K562 (cell line): ENCODE measurements at regions not wholly inside any gene's neighbourhood (a gene's known extent, or its start where the extent isn't known, plus 50 kb on each side); places are given as distances from the start of the nearest gene placed in this dataset.

ENCODE experiments used
- ATAC-seq: fragments of 200-7000 bp; cut with Tn5 transposase; 3 replicates; pipeline ENCODE4 v1.9.1; 2020; ENCODE audit warnings: moderate library complexity
- BruUV-seq: library from RNA; stranded (reverse); fragments of 400-500 nt; replicated peaks from 2 replicates; lab custom pipeline; 2021; lab: Mats Ljungman, UMichigan
- CTCF ChIA-PET: fragments of 300-600 bp; formaldehyde crosslinking; extraction: SDS; loops from one replicate; lab custom pipeline; 2021; ENCODE audit warnings: low intra/inter-chr PET ratio; lab: Yijun Ruan, JAX
- POLR2A ChIA-PET: fragments of 300-600, 350-650 bp; sonication (Branson Sonifier 250); formaldehyde crosslinking; extraction: SDS; loops from one replicate; lab custom pipeline; 2021; ENCODE audit warnings: antibody characterized with exemption, inconsistent platforms; lab: Yijun Ruan, JAX
- DNase-seq, 4 experiments: peaks; one replicate each; pipeline versions ENCODE4 v3.0.0 to v3.0.0-alpha.2; 2011 to 2018; ENCODE audit warnings: low spot score in 3 of 4, mixed read lengths in 3 of 4; ENCODE audit errors: extremely low read depth in 1 of 4
- FAIRE-seq: peaks from 2 replicates; lab custom pipeline; 2011; peaks lifted over from hg19 to GRCh38; lab: Jason Lieb, UNC
- H2AFZ ChIP-seq: 2 replicates; pipeline ENCODE4 v1.6.0; 2011; ENCODE audit warnings: low read depth, low read length, control low read depth, inconsistent platforms
- H3K27ac ChIP-seq: fragments of 200-600 bp; 3 replicates; pipeline ENCODE4 v1.8.0; 2011; ENCODE audit warnings: low read depth, mild to moderate bottlenecking, control low read depth, inconsistent platforms, low read length, moderate library complexity, mixed read lengths; ENCODE audit errors: extremely low read depth
- H3K27me3 ChIP-seq, 2 experiments: fragments of 300-600 bp in 1 of 2; 2 replicates in 1 of 2; 3 replicates in 1 of 2; pipeline versions ENCODE4 v1.6.0 to v1.8.0; 2011; ENCODE audit warnings: inconsistent platforms in 2 of 2, low read length in 2 of 2, mild to moderate bottlenecking in 1 of 2, mixed read lengths in 1 of 2, moderate library complexity in 1 of 2; ENCODE audit not compliant: control insufficient read depth in 2 of 2, insufficient read depth in 2 of 2
- H3K36me3 ChIP-seq: fragments of 300-600 bp; 3 replicates; pipeline ENCODE4 v1.8.0; 2011; ENCODE audit warnings: mild to moderate bottlenecking, low read length, inconsistent platforms; ENCODE audit not compliant: control insufficient read depth, insufficient read depth
- H3K4me1 ChIP-seq, 2 experiments: fragments of 200-600 bp in 1 of 2; replicated peaks in 1 of 2; 2 replicates in 1 of 2; 3 replicates in 1 of 2; pipeline versions ENCODE4 v1.5.1 to v1.8.0; 2011; ENCODE audit warnings: inconsistent platforms in 2 of 2, low read length in 2 of 2, mild to moderate bottlenecking in 1 of 2, mixed read lengths in 1 of 2, moderate library complexity in 1 of 2; ENCODE audit not compliant: control insufficient read depth in 2 of 2, insufficient read depth in 2 of 2
- H3K4me2 ChIP-seq: 2 replicates; pipeline ENCODE4 v1.6.1; 2011; ENCODE audit warnings: low read length, control low read depth, inconsistent platforms, mixed read lengths; ENCODE audit not compliant: insufficient read depth
- H3K4me3 ChIP-seq: fragments of 200-600 bp; sonication (generic), shearing (Covaris generic); 2 replicates; pipeline ENCODE4 v1.5.1; 2016; ENCODE audit warnings: control low read depth, inconsistent platforms
- H3K79me2 ChIP-seq: fragments of 200-600 bp; 3 replicates; pipeline ENCODE4 v1.8.0; 2011; ENCODE audit warnings: low read length, inconsistent platforms; ENCODE audit not compliant: control insufficient read depth, insufficient read depth
- H3K9ac ChIP-seq, 2 experiments: 2 replicates each; pipeline versions ENCODE4 v1.6.0 to v1.6.1; 2011; ENCODE audit warnings: low read depth in 2 of 2, low read length in 2 of 2, control low read depth in 1 of 2, inconsistent platforms in 1 of 2, mild to moderate bottlenecking in 1 of 2, mixed read lengths in 1 of 2; ENCODE audit not compliant: insufficient read depth in 1 of 2
- H3K9me1 ChIP-seq: one replicate; pipeline ENCODE4 v1.6.0; 2011; ENCODE audit warnings: inconsistent platforms, mild to moderate bottlenecking, low read length, moderate library complexity; ENCODE audit not compliant: control insufficient read depth, insufficient read depth
- H3K9me3 ChIP-seq: replicated peaks from 2 replicates; pipeline ENCODE4 v1.5.1; 2011; ENCODE audit warnings: low read depth, low read length, inconsistent platforms; ENCODE audit not compliant: control insufficient read depth, insufficient read depth
- H4K20me1 ChIP-seq: replicated peaks from 2 replicates; pipeline ENCODE4 v1.6.1; 2011; ENCODE audit warnings: low read length, inconsistent platforms, mixed read lengths; ENCODE audit not compliant: control insufficient read depth, insufficient read depth
- BMI1 ChIP-seq: fragments of 150-350 bp; IDR thresholded peaks from 2 replicates; pipeline ENCODE4 v1.6.1; 2014; ENCODE audit warnings: low read length
- CTCF ChIP-seq, 3 experiments: IDR thresholded peaks in 2 of 3; conservative IDR thresholded peaks in 1 of 3; 2 replicates each; pipeline ENCODE4 v1.5.1; 2011 to 2012; ENCODE audit warnings: low read length in 3 of 3, mild to moderate bottlenecking in 3 of 3, control low read depth in 2 of 3, improper control_type of control experiment in 1 of 3, inconsistent platforms in 1 of 3, low read depth in 1 of 3, mixed read lengths in 1 of 3, moderate library complexity in 1 of 3; ENCODE audit not compliant: insufficient read depth in 2 of 3
- FOXO4 ChIP-seq: fragments of 450-650 bp; formaldehyde crosslinking; IDR thresholded peaks from 2 replicates; pipeline ENCODE4 v1.4.0; 2020; ENCODE audit warnings: mild to moderate bottlenecking, moderate library complexity
- GABPB1 ChIP-seq: sonication (generic); formaldehyde crosslinking; IDR thresholded peaks from 2 replicates; pipeline ENCODE4 v1.8.0; 2022; ENCODE audit warnings: mild to moderate bottlenecking, missing genetic modification reagents
- HDAC8 ChIP-seq: fragments of 450-650 bp; IDR thresholded peaks from 2 replicates; pipeline ENCODE4 v1.6.1; 2016; ENCODE audit warnings: mild to moderate bottlenecking, missing genetic modification characterization, moderate library complexity, missing compliant biosample characterization
- NCOR1 ChIP-seq: fragments of 450-650 bp; IDR thresholded peaks from 2 replicates; pipeline ENCODE4 v1.6.1; 2016; ENCODE audit warnings: mild to moderate bottlenecking, moderate library complexity
- RHOXF2B ChIP-seq: fragments of 250-450 bp; sonication (Bioruptor Pico); conservative IDR thresholded peaks from 2 replicates; pipeline ENCODE4 v1.5.1; 2021
- RUNX1 ChIP-seq: sonication (generic); IDR thresholded peaks from 2 replicates; pipeline ENCODE4 v1.6.1; 2016; ENCODE audit warnings: antibody characterized with exemption, low read depth
- SAFB ChIP-seq: fragments of 200-400 bp; formaldehyde crosslinking; IDR thresholded peaks from 2 replicates; pipeline ENCODE4 v1.6.1; 2017; ENCODE audit warnings: low read depth, low read length, borderline replicate concordance
- TFE3 ChIP-seq: fragments of 450-650 bp; formaldehyde crosslinking; IDR thresholded peaks from 2 replicates; pipeline ENCODE4 v1.4.0; 2020; ENCODE audit warnings: mild to moderate bottlenecking, mixed read lengths
- ZSCAN32 ChIP-seq: fragments of 450-650 bp; formaldehyde crosslinking; IDR thresholded peaks from 2 replicates; pipeline ENCODE4 v1.4.0; 2020; ENCODE audit warnings: mild to moderate bottlenecking, moderate library complexity
- WGBS: fragments of 100-300 bp; shearing (Covaris generic); methylation state at CpG from one replicate; pipeline ENCODE4 v1.1.6; 2016; ENCODE audit warnings: low coverage, mixed read lengths; ENCODE audit not compliant: insufficient coverage; ENCODE audit errors: missing lambda C conversion rate; 5-methylcytosine and 5-hydroxymethylcytosine counted together
- in situ Hi-C: fragments of 300-500 bp; cut with MboI; formaldehyde crosslinking; loops from 4 replicates; pipeline ENCODE4 v1.15.0; 2018; ENCODE audit warnings: inconsistent platforms, mixed read lengths
- intact Hi-C: fragments of 100-400 bp; cut with micrococcal nuclease; formaldehyde crosslinking; loops from 2 replicates; pipeline ENCODE4 v1.14.2; 2022

- no peaks in the 10 kb centered on the region for H3K36me3 ChIP-seq
- in situ Hi-C loops (no loop called here), intact Hi-C loops (no loop called here)
- no peaks in the 10 kb centered on the region for H4K20me1 ChIP-seq
- no peaks in the 10 kb centered on the region for H3K27me3 ChIP-seq
- ATAC-seq = no peak
- TF ChIP-seq TFE3 = 0 out of 2 replicates have a peak, but pooled peaks have one; percentile 8
- TF ChIP-seq BMI1 = no peak
- TF ChIP-seq, all 486 proteins: peak for 1
- ChIA-PET POLR2A (interaction anchor here (1.0 kb wide), 1 partner anchor 8 kb away, joined by 3 read pairs; no protein-coding TSS in a partner anchor), CTCF (no interaction called here)
- Histone ChIP-seq H3K27ac (no peak overlapping the region), H3K79me2 (no peaks in the 10 kb centered on the region), H2AFZ (no peak overlapping the region), H3K9me3 (no peaks in the 10 kb centered on the region), H3K9ac (no peak overlapping the region), H3K4me3 (no peak overlapping the region), H3K4me2 (no peak overlapping the region), H3K9me1 (no peaks in the 10 kb centered on the region), H3K4me1 (no peaks in the 10 kb centered on the region)
- BruUV-seq = no TSS peak
- WGBS = 1% methylated on average over 6 of the region's 6 CpGs
- FAIRE-seq = no peak
- no peak for DNase-seq
Observed at GRCh38 chr12:58270966-58271705, 329.8 kb downstream of the ATP23 start.

GRCh38 chr12:58272461-58272860, 331.1 kb downstream of the ATP23 start:
- no peaks in the 10 kb centered on the region for H3K27me3 ChIP-seq
- no peak for FAIRE-seq
- DNase-seq = no peak
- WGBS = 0% methylated on average over 3 of the region's 3 CpGs
- no peaks in the 10 kb centered on the region for H4K20me1 ChIP-seq
- in situ Hi-C loops = no loop called here
- no TSS peak for BruUV-seq
- H3K9me3 ChIP-seq = no peaks in the 10 kb centered on the region
- H2AFZ ChIP-seq = no peak overlapping the region
- H3K79me2 ChIP-seq = no peaks in the 10 kb centered on the region
- H3K4me3 ChIP-seq = no peak overlapping the region
- ATAC-seq = no peak
- intact Hi-C loops = no loop called here
- ChIA-PET CTCF (no interaction called here), POLR2A (interaction anchor here (0.6 to 0.8 kb wide), 2 partner anchors 10 to 89 kb away, joined by 3 to 4 read pairs; no protein-coding TSS in a partner anchor)
- H3K27ac ChIP-seq = no peak overlapping the region
- H3K9ac ChIP-seq = no peak overlapping the region
- H3K4me2 ChIP-seq = no peak overlapping the region
- no peaks in the 10 kb centered on the region for H3K4me1 ChIP-seq
- no peaks in the 10 kb centered on the region for H3K36me3 ChIP-seq
- no peaks in the 10 kb centered on the region for H3K9me1 ChIP-seq
- TF ChIP-seq ZSCAN32 = no peak
- TF ChIP-seq CTCF (IDR thresholded peaks at IDR 0.05 in 2 of 3, conservative IDR thresholded peaks at IDR 0.05 in 1 of 3; ENCODE audit: insufficient read depth in 2 of 3, low read depth in 1 of 3, low read length in 3 of 3) = no peak
- no peak for TF ChIP-seq RHOXF2B (CRISPR knock-in tag)
- no peak for TF ChIP-seq SAFB
- TF ChIP-seq GABPB1 (CRISPR knock-in tag) = no peak
- no peak for TF ChIP-seq HDAC8 (tag)
- TF ChIP-seq NCOR1 = no peak
- no peak for TF ChIP-seq RUNX1
- no peak for TF ChIP-seq FOXO4 (CRISPR knock-in tag)
